WTC11 (cell line): ENCODE measurements at regions not wholly inside any gene's neighbourhood (a gene's known extent, or its start where the extent isn't known, plus 50 kb on each side); places are given as distances from the start of the nearest gene placed in this dataset.

Source experiments
- ATAC-seq: fragments of 200-7000 bp; cut with Tn5 transposase; 2 replicates; pipeline ENCODE4 v1.10.0; 2021; ENCODE audit warnings: mild to moderate bottlenecking, moderate library complexity
- CTCF ChIA-PET: fragments of 300-600 bp; sonication (Branson Sonifier 250); formaldehyde crosslinking; loops from one replicate; lab custom pipeline; 2021; ENCODE audit warnings: antibody characterized with exemption; lab: Charles Lee
- POLR2A ChIA-PET: fragments of 350-600 bp; sonication (Branson Sonifier 250); formaldehyde crosslinking; loops from one replicate; lab custom pipeline; 2021; ENCODE audit warnings: antibody characterized with exemption; lab: Charles Lee
- DNase-seq: peaks from one replicate; pipeline ENCODE4 v3.0.0; 2021; ENCODE audit warnings: low spot score
- H3K27ac Mint-ChIP-seq: 2 replicates; pipeline ENCODE4 v1.8.0; 2021; ENCODE audit warnings: mixed read lengths
- H3K27me3 Mint-ChIP-seq: 2 replicates; pipeline ENCODE4 v1.8.0; 2021; ENCODE audit warnings: low read depth, mild to moderate bottlenecking, moderate library complexity, mixed read lengths
- H3K36me3 Mint-ChIP-seq: 2 replicates; pipeline ENCODE4 v1.8.0; 2021; ENCODE audit warnings: mixed read lengths
- H3K4me1 Mint-ChIP-seq: 2 replicates; pipeline ENCODE4 v1.8.0; 2022; ENCODE audit warnings: mixed read lengths
- H3K4me3 Mint-ChIP-seq: 2 replicates; pipeline ENCODE4 v1.8.0; 2021; ENCODE audit warnings: mild to moderate bottlenecking, moderate library complexity, mixed read lengths
- H3K9me3 Mint-ChIP-seq: 2 replicates; pipeline ENCODE4 v1.8.0; 2021; ENCODE audit warnings: mixed read lengths
- ATF2 ChIP-seq: sonication (generic); formaldehyde crosslinking; IDR thresholded peaks from 2 replicates; pipeline ENCODE4 v1.8.1; 2022; ENCODE audit warnings: low read depth, missing genetic modification reagents, borderline replicate concordance
- ATF6 ChIP-seq: sonication (generic); formaldehyde crosslinking; IDR thresholded peaks from 2 replicates; pipeline ENCODE4 v1.8.1; 2023; ENCODE audit warnings: mild to moderate bottlenecking, missing genetic modification reagents
- CBFB ChIP-seq: sonication (generic); formaldehyde crosslinking; IDR thresholded peaks from 2 replicates; pipeline ENCODE4 v1.8.1; 2022; ENCODE audit warnings: mild to moderate bottlenecking, low read depth, missing genetic modification reagents
- E2F4 ChIP-seq: sonication (generic); formaldehyde crosslinking; IDR thresholded peaks from 2 replicates; pipeline ENCODE4 v1.8.1; 2022; ENCODE audit warnings: low read depth, mild to moderate bottlenecking, moderate library complexity, missing genetic modification reagents, borderline replicate concordance
- E2F5 ChIP-seq: sonication (generic); formaldehyde crosslinking; IDR thresholded peaks from 2 replicates; pipeline ENCODE4 v1.8.1; 2022; ENCODE audit warnings: mild to moderate bottlenecking, moderate library complexity, missing genetic modification reagents
- ELF4 ChIP-seq: sonication (generic); formaldehyde crosslinking; IDR thresholded peaks from 2 replicates; pipeline ENCODE4 v1.8.1; 2022; ENCODE audit warnings: low read depth, mild to moderate bottlenecking, moderate library complexity, missing genetic modification reagents
- ERG ChIP-seq: fragments of 250-450 bp; sonication (Bioruptor Pico); IDR thresholded peaks from 2 replicates; pipeline ENCODE4 v1.8.0; 2021; ENCODE audit warnings: mild to moderate bottlenecking
- GABPB1 ChIP-seq: sonication (generic); formaldehyde crosslinking; IDR thresholded peaks from 2 replicates; pipeline ENCODE4 v1.8.1; 2023; ENCODE audit warnings: mild to moderate bottlenecking, missing genetic modification reagents
- JAZF1 ChIP-seq: fragments of 250-450 bp; sonication (Bioruptor Pico); IDR thresholded peaks from 2 replicates; pipeline ENCODE4 v1.9.0; 2021; ENCODE audit warnings: moderate library complexity, mild to moderate bottlenecking, inconsistent platforms
- JUN ChIP-seq: sonication (generic); formaldehyde crosslinking; IDR thresholded peaks from 2 replicates; pipeline ENCODE4 v1.8.0; 2023; ENCODE audit warnings: mild to moderate bottlenecking, missing genetic modification reagents
- KAT7 ChIP-seq: sonication (generic); formaldehyde crosslinking; IDR thresholded peaks from 2 replicates; pipeline ENCODE4 v1.8.1; 2023; ENCODE audit warnings: missing genetic modification reagents, mild to moderate bottlenecking, borderline replicate concordance
- NFATC4 ChIP-seq: fragments of 250-450 bp; sonication (Bioruptor Pico); IDR thresholded peaks from 2 replicates; pipeline ENCODE4 v1.9.0; 2021; ENCODE audit warnings: mild to moderate bottlenecking
- RORB ChIP-seq: fragments of 250-450 bp; sonication (Bioruptor Pico); IDR thresholded peaks from 2 replicates; pipeline ENCODE4 v1.9.0; 2021; ENCODE audit warnings: mild to moderate bottlenecking
- TP53 ChIP-seq: sonication (generic); formaldehyde crosslinking; IDR thresholded peaks from 2 replicates; pipeline ENCODE4 v1.8.1; 2023; ENCODE audit warnings: mild to moderate bottlenecking, missing genetic modification reagents
- ZMAT4 ChIP-seq: fragments of 250-450 bp; sonication (Bioruptor Pico); IDR thresholded peaks from 2 replicates; pipeline ENCODE4 v1.9.0; 2021; ENCODE audit warnings: mild to moderate bottlenecking
- ZNF219 ChIP-seq: sonication (generic); formaldehyde crosslinking; IDR thresholded peaks from 2 replicates; pipeline ENCODE4 v1.8.0; 2023; ENCODE audit warnings: missing genetic modification reagents, mild to moderate bottlenecking, borderline replicate concordance
- ZNF281 ChIP-seq: sonication (generic); formaldehyde crosslinking; IDR thresholded peaks from 2 replicates; pipeline ENCODE4 v1.8.0; 2023; ENCODE audit warnings: mild to moderate bottlenecking, missing genetic modification reagents
- ZNF512 ChIP-seq: sonication (generic); formaldehyde crosslinking; IDR thresholded peaks from 2 replicates; pipeline ENCODE4 v1.8.1; 2022; ENCODE audit warnings: missing genetic modification reagents, borderline replicate concordance

GRCh38 chr9:129451669-129452068 is 169.2 kb downstream of the C9orf50 start:
- no peak for DNase-seq
- peaks cover 4% of the 10 kb centered on the region; the same call in 1 of the 2 replicates for H3K27me3 Mint-ChIP-seq
- no peaks in the 10 kb centered on the region for H3K36me3 Mint-ChIP-seq
- peaks cover 26% of the 10 kb centered on the region for H3K4me1 Mint-ChIP-seq
- ChIA-PET POLR2A (no interaction called here), CTCF (interaction anchor here (0.8 kb wide), 1 partner anchor 31 kb away, joined by 3 read pairs; no protein-coding TSS in a partner anchor)
- peak overlapping the region; percentile 55; the same call in 1 of the 2 replicates for H3K27ac Mint-ChIP-seq
- H3K9me3 Mint-ChIP-seq, result no peaks in the 10 kb centered on the region
- no peak overlapping the region for H3K4me3 Mint-ChIP-seq
- TF ChIP-seq ZNF219, result no peak
- no peak for TF ChIP-seq JAZF1 (CRISPR knock-in tag)
- TF ChIP-seq CBFB (CRISPR knock-in tag), result no peak
- TF ChIP-seq ZNF281 (CRISPR knock-in tag), result no peak
- TF ChIP-seq ELF4 (CRISPR knock-in tag), result no peak
- no peak for TF ChIP-seq KAT7 (CRISPR knock-in tag)
- TF ChIP-seq ATF2, result no peak
- no peak for TF ChIP-seq E2F5 (CRISPR knock-in tag)
- TF ChIP-seq NFATC4 (CRISPR knock-in tag), result no peak
- no peak for ATAC-seq

GRCh38 chr9:129451089-129451656 is 169.7 kb downstream of the C9orf50 start:
- ChIA-PET CTCF (interaction anchor here (0.8 kb wide), 1 partner anchor 30 kb away, joined by 3 read pairs; no protein-coding TSS in a partner anchor), POLR2A (no interaction called here)
- Mint-ChIP-seq H3K27me3 (peaks cover 4% of the 10 kb centered on the region; the same call in 1 of the 2 replicates), H3K4me1 (peaks cover 25% of the 10 kb centered on the region), H3K4me3 (no peak overlapping the region), H3K9me3 (no peaks in the 10 kb centered on the region), H3K36me3 (no peaks in the 10 kb centered on the region), H3K27ac (no peak overlapping the region)
- TF ChIP-seq TP53 (CRISPR knock-in tag) (no peak), RORB (CRISPR knock-in tag) (no peak), ZNF512 (CRISPR knock-in tag) (no peak), JUN (CRISPR knock-in tag) (no peak), ERG (CRISPR knock-in tag) (no peak), ATF6 (no peak), ZMAT4 (CRISPR knock-in tag) (no peak), E2F4 (CRISPR knock-in tag) (no peak), GABPB1 (no peak), ZNF219 (no peak)
- ATAC-seq (peak; percentile 46), DNase-seq (no peak)
